Peyer's patch (tissue), 4 donors: ENCODE measurements at regions not wholly inside any gene's neighbourhood (a gene's known extent, or its start where the extent isn't known, plus 50 kb on each side); places are given as distances from the start of the nearest gene placed in this dataset.

Experiments used
- POLR2A ChIP-seq, 2 donors: fragments of 450-650 bp; IDR thresholded peaks; one replicate each; pipeline ENCODE4 v1.5.1; 2017; ENCODE audit warnings: antibody characterized with exemption in 2 of 2, mild to moderate bottlenecking in 2 of 2, moderate library complexity in 2 of 2
- TF ChIP-seq, protein P1 (sequence below), 6 experiments: fragments of 450-650 bp in 4 of 6; fragments of 200-600 bp in 2 of 6; sonication (generic) in 1 of 6; IDR thresholded peaks; one replicate each; pipeline ENCODE4 v1.5.1; 2017 to 2019; ENCODE audit warnings: antibody characterized with exemption in 6 of 6, mild to moderate bottlenecking in 3 of 6, moderate library complexity in 1 of 6

DNA sequence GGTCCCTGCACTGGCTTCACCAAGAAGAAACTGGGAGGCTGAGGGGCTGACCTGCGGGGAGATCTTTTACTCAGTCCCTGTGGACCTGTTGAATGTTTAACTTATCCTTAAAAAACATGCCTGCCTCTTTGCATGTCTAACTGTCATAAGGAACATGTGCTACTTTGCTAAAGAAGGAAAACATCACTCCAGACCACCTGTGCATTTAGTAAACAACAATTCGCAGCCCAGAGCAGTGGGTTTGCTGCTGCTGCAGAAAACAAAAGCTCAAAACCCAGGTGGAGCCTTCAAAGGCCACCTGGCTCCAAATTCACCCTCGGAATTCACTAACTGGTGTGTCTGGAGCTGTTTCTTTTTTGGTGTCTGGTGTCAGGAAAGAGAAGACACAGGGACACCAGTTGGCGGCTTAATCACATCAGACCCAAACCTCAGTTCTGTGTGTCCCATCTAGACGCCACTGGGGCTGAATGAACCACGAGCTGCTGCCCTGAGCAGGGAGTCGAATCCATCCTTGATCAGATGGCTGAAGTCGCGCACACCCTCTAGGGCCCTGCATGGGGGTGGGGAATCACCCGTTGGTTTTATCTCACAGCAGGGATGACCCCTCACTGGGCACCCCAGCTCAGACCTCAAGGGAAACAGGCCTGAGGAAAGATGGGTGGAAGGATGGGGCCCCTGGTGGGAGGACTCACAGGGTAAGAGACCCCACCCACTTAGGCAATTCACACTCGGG, 344.3 kb downstream of the PREX1 start:
- TF ChIP-seq, protein P1, sequence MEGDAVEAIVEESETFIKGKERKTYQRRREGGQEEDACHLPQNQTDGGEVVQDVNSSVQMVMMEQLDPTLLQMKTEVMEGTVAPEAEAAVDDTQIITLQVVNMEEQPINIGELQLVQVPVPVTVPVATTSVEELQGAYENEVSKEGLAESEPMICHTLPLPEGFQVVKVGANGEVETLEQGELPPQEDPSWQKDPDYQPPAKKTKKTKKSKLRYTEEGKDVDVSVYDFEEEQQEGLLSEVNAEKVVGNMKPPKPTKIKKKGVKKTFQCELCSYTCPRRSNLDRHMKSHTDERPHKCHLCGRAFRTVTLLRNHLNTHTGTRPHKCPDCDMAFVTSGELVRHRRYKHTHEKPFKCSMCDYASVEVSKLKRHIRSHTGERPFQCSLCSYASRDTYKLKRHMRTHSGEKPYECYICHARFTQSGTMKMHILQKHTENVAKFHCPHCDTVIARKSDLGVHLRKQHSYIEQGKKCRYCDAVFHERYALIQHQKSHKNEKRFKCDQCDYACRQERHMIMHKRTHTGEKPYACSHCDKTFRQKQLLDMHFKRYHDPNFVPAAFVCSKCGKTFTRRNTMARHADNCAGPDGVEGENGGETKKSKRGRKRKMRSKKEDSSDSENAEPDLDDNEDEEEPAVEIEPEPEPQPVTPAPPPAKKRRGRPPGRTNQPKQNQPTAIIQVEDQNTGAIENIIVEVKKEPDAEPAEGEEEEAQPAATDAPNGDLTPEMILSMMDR (IDR thresholded peaks at IDR 0.05), result no peak
- TF ChIP-seq POLR2A (IDR thresholded peaks at IDR 0.05), result no peak
